RWPE2 (cell line): ENCODE measurements at regions not wholly inside any gene's neighbourhood (a gene's known extent, or its start where the extent isn't known, plus 50 kb on each side); places are given as distances from the start of the nearest gene placed in this dataset.
"Not testable (repeated sequence)": the region's sequence is repeated elsewhere in the genome, so short reads cannot be mapped to it uniquely, and the experiment has no call there.

ENCODE experiments used
- ATAC-seq: fragments of 200-7000 bp; cut with Tn5 transposase; 3 replicates; pipeline ENCODE4 v1.9.1; 2021; ENCODE audit warnings: low read depth
- DNase-seq: peaks from one replicate; pipeline ENCODE4 v3.0.0-alpha.2; 2020; ENCODE audit warnings: low spot score
- H3K27ac ChIP-seq: fragments of 450-650 bp; 2 replicates; pipeline ENCODE4 v1.5.1; 2017; ENCODE audit warnings: mild to moderate bottlenecking; ENCODE audit not compliant: poor library complexity, severe bottlenecking
- H3K27me3 ChIP-seq: fragments of 250-450 bp; sonication (Bioruptor Pico); 2 replicates; pipeline ENCODE4 v1.5.1; 2021; ENCODE audit warnings: mild to moderate bottlenecking, moderate library complexity; ENCODE audit not compliant: insufficient read depth, poor library complexity, severe bottlenecking
- H3K36me3 ChIP-seq: fragments of 250-450 bp; sonication (Bioruptor Pico); 2 replicates; pipeline ENCODE4 v1.5.1; 2020; ENCODE audit warnings: low read depth, mild to moderate bottlenecking, moderate library complexity
- H3K4me1 ChIP-seq: fragments of 250-450 bp; sonication (Bioruptor Pico); 2 replicates; pipeline ENCODE4 v1.5.1; 2021; ENCODE audit warnings: mild to moderate bottlenecking, moderate library complexity; ENCODE audit not compliant: insufficient read depth, poor library complexity, severe bottlenecking
- H3K4me3 ChIP-seq: fragments of 250-450 bp; sonication (Bioruptor Pico); 2 replicates; pipeline ENCODE4 v1.5.1; 2021; ENCODE audit warnings: mild to moderate bottlenecking, moderate library complexity; ENCODE audit not compliant: severe bottlenecking
- H3K9me3 ChIP-seq: fragments of 250-450 bp; sonication (Bioruptor Pico); 2 replicates; pipeline ENCODE4 v1.5.1; 2021; ENCODE audit warnings: mild to moderate bottlenecking, moderate library complexity; ENCODE audit not compliant: severe bottlenecking
- CTCF ChIP-seq: fragments of 450-650 bp; IDR thresholded peaks from one replicate; pipeline ENCODE4 v1.5.1; 2017; ENCODE audit warnings: mild to moderate bottlenecking, moderate library complexity; ENCODE audit not compliant: poor library complexity, severe bottlenecking

- peaks cover 5% of the 10 kb centered on the region for H3K9me3 ChIP-seq
- no peak for ATAC-seq
- DNase-seq: no peak
- no peak for TF ChIP-seq CTCF
- H3K4me1 ChIP-seq: no peaks in the 10 kb centered on the region
- H3K27me3 ChIP-seq: no peaks in the 10 kb centered on the region
- H3K27ac ChIP-seq: no peak overlapping the region
- H3K4me3 ChIP-seq: no peak overlapping the region
- H3K36me3 ChIP-seq: no peaks in the 10 kb centered on the region
These were observed 154.0 kb downstream of the ABHD5 start for GRCh38 chr3:43844757-43845156.

GRCh38 chr3:43845553-43845952 is 154.8 kb downstream of the ABHD5 start:
- H3K27ac ChIP-seq, ATAC-seq, H3K9me3 ChIP-seq, H3K4me3 ChIP-seq, H3K27me3 ChIP-seq, H3K4me1 ChIP-seq, H3K36me3 ChIP-seq, DNase-seq: not testable (repeated sequence)

- peak overlapping the region; percentile 37 for H3K27ac ChIP-seq
- no peak for TF ChIP-seq CTCF
- DNase-seq: no peak
These were observed 161.3 kb downstream of the ABHD5 start for GRCh38 chr3:43852066-43852465.

GRCh38 chr3:43854283-43854682 is 163.5 kb downstream of the ABHD5 start:
- TF ChIP-seq CTCF: no peak
- Histone ChIP-seq H3K27me3 (no peaks in the 10 kb centered on the region), H3K36me3 (no peaks in the 10 kb centered on the region), H3K9me3 (no peaks in the 10 kb centered on the region), H3K27ac (no peak overlapping the region), H3K4me1 (peaks cover 13% of the 10 kb centered on the region), H3K4me3 (no peak overlapping the region)
- ATAC-seq: no peak
- DNase-seq: no peak

More at GRCh38 chr3:43852066-43852465, 161.3 kb downstream of the ABHD5 start:
- peaks cover 2% of the 10 kb centered on the region for H3K9me3 ChIP-seq
- H3K4me3 ChIP-seq: no peak overlapping the region
- no peaks in the 10 kb centered on the region for H3K36me3 ChIP-seq
- H3K27me3 ChIP-seq: no peaks in the 10 kb centered on the region
- peaks cover 13% of the 10 kb centered on the region for H3K4me1 ChIP-seq
- ATAC-seq: peak; percentile 96

- DNase-seq (no peak), ATAC-seq (no peak)
- Histone ChIP-seq H3K9me3 (no peaks in the 10 kb centered on the region), H3K27me3 (no peaks in the 10 kb centered on the region), H3K4me1 (peaks cover 13% of the 10 kb centered on the region), H3K27ac (no peak overlapping the region), H3K4me3 (no peak overlapping the region), H3K36me3 (no peaks in the 10 kb centered on the region)
- TF ChIP-seq CTCF: no peak
These were observed 164.2 kb downstream of the ABHD5 start for GRCh38 chr3:43854916-43855315.
